ENCODE measurements at regions not wholly inside any gene's neighbourhood (a gene's known extent, or its start where the extent isn't known, plus 50 kb on each side); places are given as distances from the start of the nearest gene placed in this dataset.
"Not testable (repeated sequence)": the region's sequence is repeated elsewhere in the genome, so short reads cannot be mapped to it uniquely, and the experiment has no call there.

DNA sequence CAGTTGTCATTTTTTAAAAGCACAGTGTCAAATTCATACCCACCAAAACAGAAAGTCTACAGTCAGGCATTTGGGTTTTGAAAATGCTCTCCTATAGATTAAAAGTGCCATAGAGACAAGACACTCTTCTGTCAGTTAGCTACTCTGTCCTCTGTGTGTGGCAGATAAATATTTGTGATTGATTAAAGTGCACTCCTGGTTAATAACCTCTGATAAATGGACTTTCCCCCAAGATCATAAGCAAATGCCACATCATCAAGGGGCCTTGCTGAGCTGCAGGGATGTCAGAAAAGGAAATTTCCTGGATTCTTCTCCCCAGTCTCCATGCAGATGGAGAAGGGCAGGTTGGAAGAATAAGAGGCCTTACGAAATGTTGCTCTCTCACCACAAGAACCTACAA, 1329.5 kb upstream of the TMEM132C start:
- H3K4me3 ChIP-seq (ENCODE audit: low read depth in 1 of 2, low read length in 2 of 2) = no peak overlapping the region
- no peak overlapping the region for H3K27ac ChIP-seq (ENCODE audit: low read depth in 2 of 2, low read length in 1 of 2)
- WGBS, 2 donors = 88% methylated on average over 1 of the region's 1 CpG
- H3K36me3 ChIP-seq (ENCODE audit: control insufficient read depth in 2 of 2, insufficient read depth in 2 of 2, low read length in 1 of 2) = no peaks in the 10 kb centered on the region
- no peaks in the 10 kb centered on the region for H3K9me3 ChIP-seq (ENCODE audit: control insufficient read depth in 2 of 2, insufficient read depth in 1 of 2, low read depth in 1 of 2, low read length in 1 of 2)
- H3K4me1 ChIP-seq (ENCODE audit: control insufficient read depth in 2 of 2, insufficient read depth in 2 of 2, low read length in 1 of 2) = no peaks in the 10 kb centered on the region
- no peaks in the 10 kb centered on the region for H3K27me3 ChIP-seq (ENCODE audit: control insufficient read depth in 1 of 2, insufficient read depth in 2 of 2, low read length in 2 of 2)

DNA sequence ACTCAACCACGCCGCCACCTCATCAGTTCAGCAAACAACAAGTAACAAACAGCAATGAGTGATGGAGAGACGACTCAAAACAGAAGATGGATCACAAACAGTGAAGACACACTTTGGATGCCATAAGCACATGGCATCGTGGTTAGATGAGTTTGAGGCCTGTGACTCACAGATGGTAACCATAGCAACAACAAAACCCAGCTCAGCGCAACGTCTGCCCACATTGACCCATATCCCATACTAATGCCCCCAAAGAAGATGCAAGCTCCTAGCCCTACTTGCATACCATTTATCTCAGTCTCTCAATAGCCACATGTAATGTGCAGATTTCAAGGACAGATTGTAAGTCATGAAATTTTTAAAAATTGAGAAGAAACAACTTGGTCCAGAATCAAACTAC, 1322.3 kb upstream of the TMEM132C start:
- H3K27ac ChIP-seq (ENCODE audit: low read depth in 2 of 2, low read length in 1 of 2) = no peak overlapping the region
- no peaks in the 10 kb centered on the region for H3K27me3 ChIP-seq (ENCODE audit: control insufficient read depth in 1 of 2, insufficient read depth in 2 of 2, low read length in 2 of 2)
- no peaks in the 10 kb centered on the region for H3K36me3 ChIP-seq (ENCODE audit: control insufficient read depth in 2 of 2, insufficient read depth in 2 of 2, low read length in 1 of 2)
- no peaks in the 10 kb centered on the region for H3K9me3 ChIP-seq (ENCODE audit: control insufficient read depth in 2 of 2, insufficient read depth in 1 of 2, low read depth in 1 of 2, low read length in 1 of 2)
- no peaks in the 10 kb centered on the region for H3K4me1 ChIP-seq (ENCODE audit: control insufficient read depth in 2 of 2, insufficient read depth in 2 of 2, low read length in 1 of 2)
- H3K4me3 ChIP-seq (ENCODE audit: low read depth in 1 of 2, low read length in 2 of 2) = no peak overlapping the region
- WGBS, 2 donors = 78 to 83% methylated on average over 6 of the region's 6 CpGs

DNA sequence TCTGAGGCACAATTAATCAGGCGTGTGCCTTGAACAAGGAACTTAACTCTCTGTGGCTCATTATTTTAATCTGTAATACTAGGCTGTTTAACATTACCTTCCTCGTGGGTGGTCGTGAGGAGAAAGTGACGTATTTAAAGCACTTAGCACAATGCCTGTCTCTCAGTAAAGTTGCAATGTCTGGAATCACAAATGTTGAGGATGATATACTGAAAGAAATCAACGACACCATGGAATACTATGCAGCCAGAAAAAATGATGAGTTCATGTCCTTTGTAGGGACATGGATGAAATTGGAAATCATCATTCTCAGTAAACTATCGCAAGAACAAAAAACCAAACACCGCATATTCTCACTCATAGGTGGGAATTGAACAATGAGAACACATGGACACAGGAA, 1320.0 kb upstream of the TMEM132C start:
- H3K27ac ChIP-seq (ENCODE audit: low read depth in 2 of 2, low read length in 1 of 2); H3K9me3 ChIP-seq (ENCODE audit: control insufficient read depth in 2 of 2, insufficient read depth in 1 of 2, low read depth in 1 of 2, low read length in 1 of 2); H3K4me3 ChIP-seq (ENCODE audit: low read depth in 1 of 2, low read length in 2 of 2); H3K36me3 ChIP-seq (ENCODE audit: control insufficient read depth in 2 of 2, insufficient read depth in 2 of 2, low read length in 1 of 2); H3K27me3 ChIP-seq (ENCODE audit: control insufficient read depth in 1 of 2, insufficient read depth in 2 of 2, low read length in 2 of 2); H3K4me1 ChIP-seq (ENCODE audit: control insufficient read depth in 2 of 2, insufficient read depth in 2 of 2, low read length in 1 of 2): not testable (repeated sequence)
- WGBS, 2 donors = 83 to 88% methylated on average over 5 of the region's 7 CpGs

DNA sequence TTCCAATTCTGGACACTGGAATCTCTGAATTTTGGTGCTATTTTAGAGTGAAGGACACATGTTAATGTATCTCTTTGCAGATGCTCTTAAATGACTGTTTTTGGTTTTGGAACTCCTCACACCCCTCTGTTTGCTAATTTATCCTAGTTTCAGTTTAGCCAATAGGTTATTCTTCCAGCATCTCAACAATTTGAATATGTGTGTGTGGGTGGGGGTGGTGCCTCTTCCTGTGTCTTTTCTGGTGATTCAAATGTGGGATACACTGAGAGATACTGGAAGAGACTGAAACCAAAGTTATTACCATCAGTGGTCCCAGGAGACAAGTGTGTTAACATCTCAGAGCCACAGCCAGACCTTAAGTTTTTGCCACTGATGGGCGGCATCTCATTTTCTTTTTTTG, 1317.4 kb upstream of the TMEM132C start:
- H3K36me3 ChIP-seq (ENCODE audit: control insufficient read depth in 2 of 2, insufficient read depth in 2 of 2, low read length in 1 of 2) = no peaks in the 10 kb centered on the region
- H3K27ac ChIP-seq (ENCODE audit: low read depth in 2 of 2, low read length in 1 of 2) = no peak overlapping the region
- 91 to 96% methylated on average over 1 of the region's 1 CpG for WGBS, 2 donors
- H3K4me3 ChIP-seq (ENCODE audit: low read depth in 1 of 2, low read length in 2 of 2) = no peak overlapping the region
- no peaks in the 10 kb centered on the region for H3K4me1 ChIP-seq (ENCODE audit: control insufficient read depth in 2 of 2, insufficient read depth in 2 of 2, low read length in 1 of 2)
- peaks cover 0 to 2% of the 10 kb centered on the region in 2 donors for H3K9me3 ChIP-seq (ENCODE audit: control insufficient read depth in 2 of 2, insufficient read depth in 1 of 2, low read depth in 1 of 2, low read length in 1 of 2)
- H3K27me3 ChIP-seq (ENCODE audit: control insufficient read depth in 1 of 2, insufficient read depth in 2 of 2, low read length in 2 of 2) = no peaks in the 10 kb centered on the region

- H3K27ac ChIP-seq (ENCODE audit: low read depth in 2 of 2, low read length in 1 of 2) = no peak overlapping the region
- H3K9me3 ChIP-seq (ENCODE audit: control insufficient read depth in 2 of 2, insufficient read depth in 1 of 2, low read depth in 1 of 2, low read length in 1 of 2) = peaks cover 0 to 2% of the 10 kb centered on the region in 2 donors
- H3K27me3 ChIP-seq (ENCODE audit: control insufficient read depth in 1 of 2, insufficient read depth in 2 of 2, low read length in 2 of 2) = no peaks in the 10 kb centered on the region
- H3K36me3 ChIP-seq (ENCODE audit: control insufficient read depth in 2 of 2, insufficient read depth in 2 of 2, low read length in 1 of 2) = no peaks in the 10 kb centered on the region
- 76 to 78% methylated on average over 6 of the region's 6 CpGs for WGBS, 2 donors
- no peaks in the 10 kb centered on the region for H3K4me1 ChIP-seq (ENCODE audit: control insufficient read depth in 2 of 2, insufficient read depth in 2 of 2, low read length in 1 of 2)
- H3K4me3 ChIP-seq (ENCODE audit: low read depth in 1 of 2, low read length in 2 of 2) = no peak overlapping the region
Measured at GRCh38 chr12:126950266-126950665, 1316.7 kb upstream of the TMEM132C start.

GRCh38 chr12:126952096-126953007, 1314.6 kb upstream of the TMEM132C start:
- Histone ChIP-seq H3K36me3 (ENCODE audit: control insufficient read depth in 2 of 2, insufficient read depth in 2 of 2, low read length in 1 of 2) (no peaks in the 10 kb centered on the region), H3K9me3 (ENCODE audit: control insufficient read depth in 2 of 2, insufficient read depth in 1 of 2, low read depth in 1 of 2, low read length in 1 of 2) (peaks cover 2 to 4% of the 10 kb centered on the region in 2 donors), H3K27me3 (ENCODE audit: control insufficient read depth in 1 of 2, insufficient read depth in 2 of 2, low read length in 2 of 2) (no peaks in the 10 kb centered on the region), H3K4me1 (ENCODE audit: control insufficient read depth in 2 of 2, insufficient read depth in 2 of 2, low read length in 1 of 2) (no peaks in the 10 kb centered on the region), H3K4me3 (ENCODE audit: low read depth in 1 of 2, low read length in 2 of 2) (no peak overlapping the region), H3K27ac (ENCODE audit: low read depth in 2 of 2, low read length in 1 of 2) (no peak overlapping the region)
- WGBS, 2 donors = 28 to 32% methylated on average over 8 of the region's 8 CpGs

DNA sequence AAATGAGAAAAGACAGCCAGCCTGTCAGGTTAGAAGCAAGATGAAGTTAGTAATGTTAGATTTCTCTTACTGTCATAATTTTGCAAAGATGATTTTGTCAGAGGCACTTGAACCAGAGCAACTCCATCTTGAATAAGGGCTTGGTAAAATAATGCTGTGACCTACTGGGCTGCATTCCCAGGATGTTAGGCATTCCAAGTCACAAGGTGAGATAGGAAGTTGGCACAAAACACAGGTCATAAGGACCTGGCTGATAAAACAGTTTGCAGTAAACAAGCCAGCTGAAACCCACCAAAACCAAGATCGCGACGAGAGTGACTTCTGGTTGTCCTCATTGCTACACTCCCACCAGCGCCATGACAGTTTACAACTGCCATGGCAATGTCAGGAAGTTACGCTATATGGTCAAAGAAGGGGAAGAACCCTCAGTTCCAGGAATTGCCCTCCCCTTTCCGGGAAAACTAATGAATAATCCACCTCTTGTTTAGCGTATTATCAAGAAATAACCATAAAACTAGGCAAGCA, 1313.5 kb upstream of the TMEM132C start:
- 74 to 81% methylated on average over 7 of the region's 7 CpGs for WGBS, 2 donors
- no peaks in the 10 kb centered on the region for H3K4me1 ChIP-seq (ENCODE audit: control insufficient read depth in 2 of 2, insufficient read depth in 2 of 2, low read length in 1 of 2)
- H3K36me3 ChIP-seq (ENCODE audit: control insufficient read depth in 2 of 2, insufficient read depth in 2 of 2, low read length in 1 of 2) = no peaks in the 10 kb centered on the region
- H3K9me3 ChIP-seq (ENCODE audit: control insufficient read depth in 2 of 2, insufficient read depth in 1 of 2, low read depth in 1 of 2, low read length in 1 of 2) = peaks cover 2 to 4% of the 10 kb centered on the region in 2 donors
- no peak overlapping the region for H3K4me3 ChIP-seq (ENCODE audit: low read depth in 1 of 2, low read length in 2 of 2)
- no peaks in the 10 kb centered on the region for H3K27me3 ChIP-seq (ENCODE audit: control insufficient read depth in 1 of 2, insufficient read depth in 2 of 2, low read length in 2 of 2)
- H3K27ac ChIP-seq (ENCODE audit: low read depth in 2 of 2, low read length in 1 of 2) = no peak overlapping the region

- Histone ChIP-seq H3K4me1 (ENCODE audit: control insufficient read depth in 2 of 2, insufficient read depth in 2 of 2, low read length in 1 of 2) (no peaks in the 10 kb centered on the region), H3K36me3 (ENCODE audit: control insufficient read depth in 2 of 2, insufficient read depth in 2 of 2, low read length in 1 of 2) (no peaks in the 10 kb centered on the region), H3K27me3 (ENCODE audit: control insufficient read depth in 1 of 2, insufficient read depth in 2 of 2, low read length in 2 of 2) (no peaks in the 10 kb centered on the region), H3K9me3 (ENCODE audit: control insufficient read depth in 2 of 2, insufficient read depth in 1 of 2, low read depth in 1 of 2, low read length in 1 of 2) (peaks cover 0 to 4% of the 10 kb centered on the region in 2 donors), H3K4me3 (ENCODE audit: low read depth in 1 of 2, low read length in 2 of 2) (no peak overlapping the region), H3K27ac (ENCODE audit: low read depth in 2 of 2, low read length in 1 of 2) (no peak overlapping the region)
- 52 to 53% methylated on average over 3 of the region's 3 CpGs for WGBS, 2 donors
Measured at GRCh38 chr12:126960221-126960620, 1306.7 kb upstream of the TMEM132C start.

DNA sequence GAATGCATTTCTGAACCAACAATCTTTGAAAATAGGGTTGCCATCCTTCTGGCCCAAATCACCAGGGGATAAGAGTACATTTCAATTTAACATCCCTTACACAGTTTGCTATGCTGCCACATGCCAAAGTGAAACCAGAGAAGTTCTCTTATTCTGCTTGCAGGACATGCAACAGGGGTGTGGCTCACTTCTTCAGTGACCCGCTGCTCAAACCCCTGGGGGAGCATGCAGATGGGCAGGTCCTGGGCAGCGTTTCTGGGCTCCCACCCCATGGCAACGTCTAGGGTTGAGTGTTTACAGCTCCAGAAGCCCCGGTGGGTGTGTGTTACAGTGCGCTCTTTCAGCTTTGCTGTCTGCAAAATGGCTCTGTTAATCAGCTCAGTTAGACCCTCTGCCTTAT, 1306.3 kb upstream of the TMEM132C start:
- no peaks in the 10 kb centered on the region for H3K4me1 ChIP-seq (ENCODE audit: control insufficient read depth in 2 of 2, insufficient read depth in 2 of 2, low read length in 1 of 2)
- no peak overlapping the region for H3K27ac ChIP-seq (ENCODE audit: low read depth in 2 of 2, low read length in 1 of 2)
- H3K9me3 ChIP-seq (ENCODE audit: control insufficient read depth in 2 of 2, insufficient read depth in 1 of 2, low read depth in 1 of 2, low read length in 1 of 2) = peaks cover 0 to 4% of the 10 kb centered on the region in 2 donors
- no peaks in the 10 kb centered on the region for H3K27me3 ChIP-seq (ENCODE audit: control insufficient read depth in 1 of 2, insufficient read depth in 2 of 2, low read length in 2 of 2)
- no peaks in the 10 kb centered on the region for H3K36me3 ChIP-seq (ENCODE audit: control insufficient read depth in 2 of 2, insufficient read depth in 2 of 2, low read length in 1 of 2)
- 52 to 57% methylated on average over 5 of the region's 5 CpGs for WGBS, 2 donors
- no peak overlapping the region for H3K4me3 ChIP-seq (ENCODE audit: low read depth in 1 of 2, low read length in 2 of 2)

DNA sequence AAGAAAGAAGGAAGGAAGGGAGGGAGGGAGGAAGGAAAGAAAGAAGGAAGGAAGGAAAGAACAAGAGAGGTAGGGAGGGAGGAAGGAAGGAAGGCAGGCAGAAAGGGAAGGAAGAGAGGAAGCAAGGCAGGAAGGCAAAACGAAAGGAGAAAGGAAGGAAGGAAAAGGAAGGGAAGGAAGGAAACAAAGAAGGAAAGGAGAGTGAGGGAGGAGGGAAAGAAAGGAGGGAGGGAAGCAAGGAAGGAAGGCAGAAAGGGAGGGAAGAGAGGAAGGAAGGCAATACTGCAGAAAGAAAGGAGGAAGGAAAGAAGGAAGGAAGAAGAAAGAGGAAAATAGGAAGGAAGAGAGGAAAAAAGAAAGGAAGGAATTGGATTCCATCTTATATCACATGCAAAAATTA, 1303.1 kb upstream of the TMEM132C start:
- H3K4me3 ChIP-seq (ENCODE audit: low read depth in 1 of 2, low read length in 2 of 2) = no peak overlapping the region
- 39 to 46% methylated on average over 1 of the region's 1 CpG for WGBS, 2 donors

More for the DNA sequence above, 1303.1 kb upstream of the TMEM132C start:
- Histone ChIP-seq H3K4me1 (ENCODE audit: control insufficient read depth in 2 of 2, insufficient read depth in 2 of 2, low read length in 1 of 2) (no peaks in the 10 kb centered on the region), H3K27ac (ENCODE audit: low read depth in 2 of 2, low read length in 1 of 2) (no peak overlapping the region), H3K9me3 (ENCODE audit: control insufficient read depth in 2 of 2, insufficient read depth in 1 of 2, low read depth in 1 of 2, low read length in 1 of 2) (no peaks in the 10 kb centered on the region), H3K36me3 (ENCODE audit: control insufficient read depth in 2 of 2, insufficient read depth in 2 of 2, low read length in 1 of 2) (no peaks in the 10 kb centered on the region), H3K27me3 (ENCODE audit: control insufficient read depth in 1 of 2, insufficient read depth in 2 of 2, low read length in 2 of 2) (no peaks in the 10 kb centered on the region)
